ENCODE measurements at regions not wholly inside any gene's neighbourhood (a gene's known extent, or its start where the extent isn't known, plus 50 kb on each side); places are given as distances from the start of the nearest gene placed in this dataset.
"Not testable (repeated sequence)": the region's sequence is repeated elsewhere in the genome, so short reads cannot be mapped to it uniquely, and the experiment has no call there.

DNA sequence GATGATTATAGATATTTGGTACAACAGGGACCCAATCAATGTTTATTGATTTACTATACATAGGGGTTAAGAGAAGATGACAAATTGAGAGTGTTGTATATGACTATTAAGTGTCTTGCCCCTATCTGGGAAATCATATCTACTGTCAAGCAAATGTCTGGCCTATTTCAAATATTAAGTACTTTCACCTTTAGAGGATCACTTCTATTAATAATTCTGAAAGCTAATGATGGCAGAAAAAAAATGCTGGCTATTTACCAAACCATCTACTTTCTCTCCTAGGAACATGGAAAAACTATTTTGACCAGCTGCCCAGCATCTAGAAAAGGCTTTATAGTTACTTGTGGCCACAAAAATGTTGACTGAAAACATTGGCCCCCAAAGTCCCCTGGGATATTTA lies 632.3 kb upstream of the ZNF385D start:
- no peak for DNase-seq (ENCODE audit: low read depth)

DNA sequence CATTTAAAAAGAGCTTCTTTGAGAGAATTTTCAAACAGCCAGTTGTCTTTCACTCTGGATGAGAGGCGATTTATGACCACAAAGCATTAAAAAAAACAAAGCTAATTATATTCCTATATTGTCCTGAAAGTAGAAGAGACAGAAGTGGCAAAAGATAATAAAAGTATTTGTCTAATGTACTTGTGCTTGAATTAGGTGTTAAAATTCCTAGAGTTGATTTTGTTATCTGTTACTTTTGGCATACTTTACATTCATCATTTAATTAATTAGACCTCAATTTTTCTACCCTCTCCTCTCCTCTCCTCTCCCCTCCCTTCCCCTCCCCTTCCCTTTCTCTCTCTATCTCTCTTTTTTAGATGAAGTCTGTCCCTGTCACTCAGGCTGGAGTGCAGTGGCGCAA lies 635.1 kb upstream of the ZNF385D start:
- DNase-seq (ENCODE audit: low read depth), result no peak

DNA sequence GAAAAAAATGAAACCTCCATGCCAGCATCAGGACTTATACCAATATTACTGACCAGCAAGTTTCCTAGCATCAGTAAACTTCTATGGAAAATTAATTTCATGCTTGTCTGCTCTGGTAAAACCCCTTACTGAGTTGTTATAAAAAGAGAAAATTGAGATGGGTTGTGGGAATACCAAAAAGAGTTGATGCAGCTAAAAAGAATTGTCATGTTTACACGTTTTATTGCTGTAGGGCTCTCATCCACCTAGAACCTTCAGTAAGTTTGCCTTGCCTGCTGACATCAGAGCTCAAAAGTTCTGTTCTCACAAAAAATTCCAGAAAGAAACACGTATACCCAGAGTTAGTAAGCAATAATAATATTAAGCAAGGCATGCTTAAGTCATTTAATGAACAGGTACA lies 641.3 kb upstream of the ZNF385D start:
- DNase-seq (ENCODE audit: low read depth), result no peak

DNA sequence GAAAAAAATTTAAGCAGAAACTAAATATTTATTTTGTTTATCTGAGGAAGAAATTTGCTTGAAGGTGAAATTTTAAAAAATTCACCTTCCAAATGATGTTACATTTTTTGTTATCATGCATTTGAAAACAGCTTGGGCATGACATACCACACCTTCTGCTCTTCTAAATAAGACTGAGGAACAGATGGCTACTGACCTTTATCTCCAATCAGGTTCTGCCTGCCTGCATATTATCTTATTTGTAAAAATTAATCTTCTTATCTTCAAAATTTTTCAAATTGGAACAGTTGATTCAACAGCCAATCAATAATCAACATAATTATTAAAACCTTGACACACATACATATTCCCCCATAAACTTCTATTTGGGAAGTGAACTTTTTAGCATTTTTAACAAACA lies 641.8 kb upstream of the ZNF385D start:
- DNase-seq (ENCODE audit: low read depth), result no peak

DNA sequence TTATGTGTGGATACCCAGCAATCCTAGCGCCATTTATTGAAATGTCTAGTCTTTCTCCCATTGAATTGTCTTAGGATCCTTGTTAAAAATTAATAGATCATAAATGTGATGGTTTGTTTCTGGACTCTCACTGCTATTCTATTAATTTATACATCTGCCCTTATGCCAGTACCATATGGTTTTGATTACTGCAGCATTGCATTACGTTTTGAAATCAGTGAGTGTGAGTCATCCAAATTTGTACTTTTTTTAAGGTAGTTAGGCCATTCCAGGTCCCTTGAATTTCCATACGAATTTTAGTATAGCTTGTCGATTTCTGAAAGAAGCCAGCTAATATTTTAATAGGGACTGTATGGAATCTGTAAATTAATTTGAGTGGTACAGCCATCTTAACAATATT lies 648.6 kb upstream of the ZNF385D start:
- no peak for DNase-seq (ENCODE audit: low read depth)

DNA sequence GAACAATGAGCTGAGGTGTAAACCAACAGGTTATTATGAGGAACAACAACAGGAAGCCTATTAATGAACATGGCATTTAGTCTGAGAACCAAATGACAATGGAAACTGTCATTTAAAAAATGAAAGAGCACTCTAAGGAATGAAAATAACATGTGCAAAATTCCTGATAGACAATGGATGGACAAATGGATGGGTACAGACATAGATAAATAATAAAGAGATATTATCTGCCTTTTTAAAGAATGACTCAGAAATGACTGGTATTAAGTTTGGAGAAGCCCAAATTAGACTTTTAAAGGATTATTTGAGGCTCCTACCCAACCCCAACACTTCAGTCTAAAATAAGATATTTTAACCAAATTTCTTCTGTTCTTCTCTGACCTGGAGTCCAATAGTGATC lies 650.5 kb upstream of the ZNF385D start:
- DNase-seq (ENCODE audit: low read depth), result no peak

DNA sequence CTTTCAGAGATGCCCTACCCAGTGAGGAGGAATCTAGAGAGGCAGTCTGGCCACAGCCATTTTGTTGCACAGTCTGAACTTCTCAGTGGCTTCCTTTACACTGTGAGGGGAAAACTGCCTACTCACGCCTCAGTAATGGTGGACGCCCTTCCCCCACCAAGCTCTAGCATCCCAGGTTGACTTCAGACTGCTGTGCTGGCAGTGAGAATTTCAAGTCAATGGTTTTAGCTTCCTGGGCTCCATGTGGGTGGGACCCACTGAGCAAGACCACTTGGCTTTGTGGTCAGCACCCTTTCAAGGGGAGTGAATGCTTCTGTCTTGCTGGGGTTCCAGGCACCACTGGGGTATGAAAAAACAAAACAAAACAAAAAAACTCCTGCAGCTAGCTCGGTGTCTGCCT lies 663.2 kb upstream of the ZNF385D start:
- DNase-seq (ENCODE audit: low read depth), result no peak

DNA sequence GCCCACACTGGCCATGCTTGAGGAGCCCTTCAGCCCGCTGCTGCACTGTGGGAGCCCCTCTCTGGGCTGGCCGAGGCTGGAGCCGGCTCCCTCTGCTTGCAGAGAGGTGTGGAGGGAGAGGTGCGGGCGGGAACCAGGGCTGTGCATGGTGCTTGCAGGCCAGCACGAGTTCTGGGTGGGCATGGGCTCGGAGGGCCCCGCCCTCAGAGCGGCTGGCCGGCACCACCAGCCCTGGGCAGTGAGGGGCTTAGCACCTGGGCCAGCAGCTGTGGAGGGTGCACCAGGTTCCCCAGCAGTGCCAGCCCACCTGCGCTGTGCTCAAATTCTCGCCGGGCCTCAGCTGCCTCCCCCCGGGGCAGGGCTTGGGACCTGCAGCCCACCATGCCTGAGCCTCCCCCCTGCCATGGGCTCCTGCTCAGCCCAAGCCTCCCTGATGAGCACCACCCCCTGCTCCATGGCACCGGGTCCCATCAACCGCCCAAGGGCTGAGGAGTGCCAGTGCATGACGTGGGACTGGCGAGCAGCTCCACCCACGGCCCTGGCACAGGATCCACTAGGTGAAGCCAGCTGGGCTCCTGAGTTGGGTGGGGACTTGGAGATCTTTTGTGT lies 665.9 kb upstream of the ZNF385D start:
- not testable (repeated sequence) for DNase-seq (ENCODE audit: low read depth)

DNA sequence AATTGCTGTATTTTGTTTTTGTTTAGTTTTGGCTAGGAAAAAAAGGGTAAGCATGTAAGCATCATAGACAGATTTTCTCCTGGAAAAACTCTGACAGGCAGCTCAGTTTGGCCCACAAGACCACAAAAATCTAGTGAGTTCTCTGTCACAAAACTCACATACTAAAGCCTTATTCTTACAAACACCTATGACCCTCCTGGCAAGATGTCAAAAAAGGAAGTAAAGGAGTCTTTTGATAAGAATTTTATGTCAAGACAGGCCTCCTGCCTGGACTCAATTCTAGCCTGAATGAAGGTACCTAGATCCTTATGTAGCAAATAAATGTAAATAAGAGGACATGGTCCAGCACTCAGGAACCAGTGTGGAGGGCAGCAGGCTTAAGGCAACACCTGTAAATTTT lies 668.3 kb upstream of the ZNF385D start:
- no peak for DNase-seq (ENCODE audit: low read depth)

DNA sequence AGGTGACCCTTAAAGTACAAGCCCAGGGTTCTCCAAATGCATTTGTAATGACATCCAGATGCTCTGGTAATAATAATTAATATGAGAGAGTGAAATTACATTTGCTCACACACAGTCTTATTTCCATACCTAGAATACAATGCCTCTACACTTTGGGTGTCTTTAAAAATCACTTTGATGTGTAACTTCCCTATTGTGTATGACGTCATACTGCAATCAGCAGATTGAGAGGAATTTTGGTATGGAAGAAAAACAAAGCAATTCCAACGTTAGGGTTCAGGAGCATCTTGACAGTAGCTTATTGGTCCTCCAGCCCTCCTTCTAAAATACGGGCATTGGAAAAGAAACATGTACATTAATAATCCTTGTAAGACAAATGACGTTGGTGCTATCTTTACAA lies 670.6 kb upstream of the ZNF385D start:
- DNase-seq (ENCODE audit: low read depth), result no peak

DNA sequence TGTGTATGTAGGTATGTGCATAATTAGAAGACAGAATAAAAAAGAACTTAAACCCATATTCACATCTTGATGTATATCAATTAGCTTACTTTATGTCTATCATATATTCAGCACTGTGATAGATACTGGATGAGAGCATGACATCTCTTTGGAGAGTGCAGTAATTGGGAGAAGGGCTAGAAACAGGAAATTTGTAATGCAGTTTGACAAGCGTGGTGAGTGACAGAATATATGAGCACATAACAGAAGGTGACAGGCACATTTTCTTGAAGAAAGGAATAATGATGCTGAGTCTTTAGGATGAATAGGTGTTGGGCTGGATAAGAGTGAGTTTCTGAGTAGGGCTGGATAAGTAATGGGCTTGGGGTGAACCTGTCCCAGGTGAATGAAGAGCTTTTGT lies 680.3 kb upstream of the ZNF385D start:
- no peak for DNase-seq (ENCODE audit: low read depth)

DNA sequence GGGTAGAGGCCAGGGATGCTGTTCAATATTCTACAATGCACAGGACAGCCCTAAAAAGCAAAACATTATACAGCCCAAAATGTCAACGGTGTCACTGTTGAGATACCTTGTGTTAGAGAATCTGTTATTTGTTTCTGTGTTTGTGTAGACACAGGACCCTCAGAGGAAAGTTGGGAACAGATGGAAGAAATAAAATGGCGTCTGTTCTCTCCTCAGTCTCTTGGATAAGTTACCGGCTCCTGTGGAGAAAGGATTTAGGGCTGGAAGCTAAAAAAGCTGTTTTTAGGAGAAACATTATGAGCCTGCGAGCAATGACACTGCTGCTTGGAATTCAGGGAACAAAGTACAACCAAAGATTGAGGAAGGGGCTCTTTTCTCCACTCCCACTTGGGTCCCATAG lies 688.6 kb upstream of the ZNF385D start:
- no peak for DNase-seq (ENCODE audit: low read depth)

DNA sequence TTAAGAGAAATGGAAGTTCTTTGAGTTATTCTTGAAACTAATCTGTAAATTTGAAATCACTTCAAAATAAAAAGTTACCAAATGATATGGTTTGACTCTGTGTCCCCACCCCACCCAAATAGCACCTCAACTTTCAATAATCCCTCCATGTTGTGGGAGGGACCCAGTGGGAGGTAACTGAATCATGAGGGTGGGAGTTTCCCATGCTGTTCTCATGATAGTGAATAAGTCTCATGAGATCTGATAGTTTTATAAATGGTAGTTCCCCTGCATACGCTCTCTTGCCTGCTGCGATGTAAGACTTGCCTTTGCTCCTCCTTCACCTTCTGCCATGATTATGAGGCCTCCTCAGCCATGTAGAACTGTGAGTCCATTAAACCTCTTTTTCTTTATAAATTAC lies 690.7 kb upstream of the ZNF385D start:
- no peak for DNase-seq (ENCODE audit: low read depth)

DNA sequence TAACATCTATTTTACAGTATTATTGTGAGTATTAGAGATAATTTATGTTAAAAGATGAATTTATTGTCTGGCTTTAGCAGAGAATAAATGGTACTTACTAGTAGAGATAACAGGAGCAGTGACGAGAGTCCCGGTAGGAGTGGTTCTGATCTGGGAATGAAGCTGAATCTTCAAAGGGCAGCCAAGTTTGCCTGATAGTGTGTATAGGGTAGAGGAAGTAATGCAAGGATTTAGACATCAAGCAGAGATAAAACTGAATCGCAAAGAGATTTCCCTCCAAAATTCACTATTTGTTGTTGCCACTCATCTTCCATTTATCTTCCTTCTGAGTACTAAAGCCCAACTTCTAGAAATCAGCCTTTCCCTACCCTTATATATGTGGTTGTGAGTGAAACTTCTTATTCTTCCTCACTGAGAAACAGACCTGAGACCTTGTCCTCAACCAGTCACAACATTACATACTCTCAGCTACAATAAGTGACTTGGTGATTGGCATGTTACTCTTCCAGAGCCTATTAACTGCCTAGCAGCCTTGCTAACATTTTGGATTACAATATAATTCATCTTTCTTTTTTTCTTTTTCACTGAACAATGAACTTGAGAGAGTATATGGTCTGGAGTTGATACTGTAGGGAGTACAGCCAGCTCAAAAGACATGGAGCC lies 692.7 kb upstream of the ZNF385D start:
- no peak for DNase-seq (ENCODE audit: low read depth)

DNA sequence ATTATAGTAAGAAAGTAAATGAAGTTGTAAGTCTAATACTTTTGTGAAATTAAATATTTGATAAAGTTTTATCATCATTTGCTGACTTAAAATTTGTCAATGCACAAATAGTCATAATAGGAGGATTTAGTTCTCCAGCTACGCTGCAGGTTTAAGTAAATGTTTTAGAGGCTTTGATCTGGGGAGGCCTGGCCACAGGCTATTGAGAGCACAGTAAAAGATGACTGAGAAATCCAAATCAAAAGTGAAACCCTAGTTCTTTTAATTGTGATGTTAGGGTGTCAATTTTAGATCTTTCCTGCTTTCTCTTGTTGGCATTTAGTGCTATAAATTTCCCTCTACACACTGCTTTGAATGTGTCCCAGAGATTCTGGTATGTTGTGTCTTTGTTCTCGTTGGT lies 694.3 kb upstream of the ZNF385D start:
- not testable (repeated sequence) for DNase-seq (ENCODE audit: low read depth)

DNA sequence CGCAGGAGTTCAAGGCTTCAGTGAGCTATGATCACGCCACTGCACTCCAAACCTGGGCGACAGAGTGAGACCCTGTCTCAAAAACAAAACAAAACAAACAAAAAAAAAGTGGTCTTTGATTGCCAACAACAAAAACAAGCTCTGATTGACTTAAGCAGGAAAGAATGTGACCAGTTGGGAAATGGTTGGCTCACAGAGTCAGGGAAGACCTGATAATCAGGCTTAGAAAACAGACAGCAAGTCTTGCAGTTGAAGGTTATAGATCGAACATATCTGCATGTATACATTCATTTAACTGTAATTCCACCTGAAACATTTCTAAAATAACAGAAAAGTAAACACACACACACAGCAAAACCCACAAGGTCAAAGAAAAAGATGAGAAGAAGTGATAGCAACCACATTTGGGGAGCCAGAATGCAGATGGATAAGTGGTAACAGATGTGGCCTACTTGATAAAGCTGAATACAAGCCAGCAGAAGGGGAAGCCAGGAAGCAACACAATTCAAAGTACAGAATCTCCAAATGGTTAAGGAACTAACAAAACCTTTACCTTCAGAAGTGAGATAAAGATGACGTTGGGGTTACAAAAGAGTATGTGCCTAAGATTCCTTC lies 699.9 kb upstream of the ZNF385D start:
- DNase-seq (ENCODE audit: low read depth), result no peak

DNA sequence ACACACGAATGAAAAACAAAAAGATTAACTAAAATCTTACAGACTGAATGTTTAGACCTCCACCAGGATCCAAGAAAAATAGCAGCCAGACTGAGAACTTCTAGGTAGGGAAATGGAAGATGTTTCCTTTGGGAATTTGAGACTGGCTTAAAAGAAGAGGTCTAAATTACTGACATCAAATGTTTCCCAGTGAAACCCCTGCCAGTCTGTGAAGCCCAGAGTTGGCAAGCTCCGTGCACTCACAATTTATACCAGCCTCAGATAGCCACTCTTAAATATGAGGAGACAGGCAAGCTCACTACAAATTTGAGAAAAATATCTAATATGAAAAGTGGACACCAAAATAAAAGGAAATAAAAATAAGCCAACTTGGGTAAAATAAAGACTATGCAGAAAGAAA lies 700.5 kb upstream of the ZNF385D start:
- no peak for DNase-seq (ENCODE audit: low read depth)

DNA sequence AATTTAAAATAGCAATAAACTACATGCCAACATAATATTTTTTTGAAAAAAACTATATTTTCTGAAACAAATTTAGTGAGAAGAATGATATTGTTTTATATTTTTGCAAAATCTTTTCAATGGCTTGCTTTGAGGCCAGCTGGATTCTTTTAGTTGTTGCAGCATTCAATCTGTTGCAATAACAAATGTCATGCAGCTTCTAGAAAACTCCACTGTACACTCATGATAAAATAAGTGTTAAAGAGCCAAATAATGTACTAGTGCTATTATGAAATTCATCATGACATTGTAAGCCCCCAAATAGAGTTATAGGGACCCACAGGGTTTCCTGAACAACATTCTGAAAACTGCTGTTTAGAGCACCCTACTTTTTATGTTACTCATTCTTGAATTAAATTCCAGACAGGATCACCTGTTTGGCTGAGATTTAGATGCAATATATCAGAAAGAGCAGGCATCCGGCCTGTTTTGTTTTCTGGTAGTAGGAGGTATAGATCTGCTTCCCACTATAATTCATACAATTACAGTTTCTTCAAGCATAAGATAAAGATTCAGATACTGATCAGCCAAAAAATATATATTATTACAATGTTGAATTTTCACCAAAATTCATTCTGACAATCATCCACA lies 703.0 kb upstream of the ZNF385D start:
- no peak for DNase-seq (ENCODE audit: low read depth)

DNA sequence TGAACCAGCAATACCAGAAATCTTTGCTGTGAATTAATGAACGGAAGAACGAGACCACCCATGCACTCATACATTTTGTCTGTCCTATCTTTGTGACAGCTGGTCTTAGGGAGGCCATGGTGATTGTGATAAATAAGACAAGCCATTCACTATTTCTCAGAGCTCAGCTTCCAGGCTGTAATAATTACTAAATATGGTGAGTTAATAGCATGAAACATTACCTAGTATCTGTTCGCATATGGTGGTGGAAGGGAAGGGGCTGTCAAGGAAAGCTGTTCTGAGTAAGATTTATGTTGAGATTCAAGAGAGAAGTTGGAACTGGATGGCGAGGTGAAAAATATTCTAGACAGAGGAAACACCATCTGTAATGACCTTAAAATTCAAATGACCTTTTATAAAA lies 719.0 kb upstream of the ZNF385D start:
- no peak for DNase-seq (ENCODE audit: low read depth)

DNA sequence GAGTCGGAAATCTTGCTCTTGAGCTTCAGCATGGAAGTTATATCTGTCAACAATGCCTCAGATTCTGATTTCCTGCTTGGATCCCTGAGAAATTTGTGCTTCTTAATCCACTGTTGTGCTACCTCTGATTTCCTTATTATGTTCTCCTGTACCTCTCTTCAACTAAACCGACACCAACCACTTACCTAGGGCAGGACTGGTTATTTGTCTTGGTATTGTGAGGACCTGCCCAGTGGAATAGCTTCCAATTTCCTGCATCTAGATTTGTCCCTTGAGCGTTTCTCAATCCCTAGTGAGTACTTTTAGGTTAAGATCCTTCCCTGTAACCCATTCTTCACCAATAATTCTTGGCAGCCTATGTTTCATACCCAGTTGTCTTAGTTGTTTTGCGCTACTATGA lies 720.5 kb upstream of the ZNF385D start:
- no peak for DNase-seq (ENCODE audit: low read depth)

DNA sequence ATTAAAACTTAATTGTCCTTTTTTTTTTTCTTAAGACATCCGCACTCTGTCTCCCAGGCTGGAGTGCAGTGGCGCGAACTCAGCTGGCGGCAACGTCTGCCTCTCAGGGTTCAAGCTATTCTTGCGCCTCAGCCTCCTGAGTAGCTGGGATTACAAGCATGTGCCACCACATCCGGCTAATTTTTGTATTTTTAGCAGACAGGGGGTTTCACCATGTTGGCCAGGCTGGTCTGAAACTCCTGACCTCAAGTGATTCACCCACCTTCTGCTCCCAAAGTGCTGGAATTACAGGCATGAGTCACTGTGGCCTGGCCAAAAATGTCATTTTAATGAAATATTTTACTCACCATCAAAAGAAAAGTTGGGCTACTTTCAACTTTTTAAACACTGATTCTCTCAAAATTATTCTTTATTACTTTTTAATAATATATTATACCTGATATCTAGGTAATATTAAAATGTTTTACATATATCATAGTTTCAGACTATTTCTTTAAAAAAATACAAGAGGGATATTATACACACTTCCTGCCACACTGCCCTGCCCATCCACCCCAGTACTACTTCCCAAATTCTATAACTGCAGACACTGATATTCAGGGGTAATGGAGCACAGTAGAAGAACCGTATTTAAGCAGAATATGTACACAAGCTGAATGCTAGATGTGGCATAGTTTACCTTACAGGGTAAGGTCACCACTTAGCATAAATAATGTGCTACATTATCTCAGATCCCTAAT lies 723.9 kb upstream of the ZNF385D start:
- DNase-seq (ENCODE audit: low read depth), result no peak

DNA sequence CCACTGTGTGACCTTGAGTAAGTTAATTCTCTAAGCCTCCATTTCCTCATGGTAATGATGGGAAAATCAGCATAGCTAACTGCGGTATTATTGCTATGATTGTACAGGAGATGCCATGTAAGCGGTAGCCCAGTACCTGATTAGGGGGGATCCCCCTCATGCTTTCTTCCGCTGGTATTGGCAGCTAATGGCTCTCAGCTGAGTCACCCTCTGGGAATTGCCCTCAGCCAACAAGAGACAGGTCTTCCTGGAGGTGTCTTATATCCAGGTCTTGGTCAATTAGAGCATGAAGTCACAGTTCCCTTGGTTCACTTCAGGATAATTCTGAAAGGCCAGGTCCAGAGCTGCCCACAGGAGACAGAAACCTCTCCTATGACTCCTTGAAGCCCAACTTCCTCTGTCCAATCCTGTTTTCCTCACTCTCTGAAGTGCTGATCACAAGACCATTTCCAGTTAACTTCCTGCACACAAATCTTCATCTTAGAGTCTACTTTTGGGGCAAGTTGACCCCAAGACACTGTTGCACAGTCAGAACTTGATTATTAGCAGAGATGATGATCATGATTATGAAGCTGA lies 724.7 kb upstream of the ZNF385D start:
- DNase-seq (ENCODE audit: low read depth), result no peak

All from activated T-cell treated with anti-CD3 and anti-CD28 coated beads for 1 hour (primary cell).